KBM-7 (cell line): ENCODE measurements at regions not wholly inside any gene's neighbourhood (a gene's known extent, or its start where the extent isn't known, plus 50 kb on each side); places are given as distances from the start of the nearest gene placed in this dataset.
"Not testable (repeated sequence)": the region's sequence is repeated elsewhere in the genome, so short reads cannot be mapped to it uniquely, and the experiment has no call there.

Source experiments
- DNase-seq: peaks from one replicate; pipeline ENCODE4 v3.0.0-alpha.2; 2015
- in situ Hi-C: fragments of 300-500 bp; cut with MboI; formaldehyde crosslinking; loops from 2 replicates; pipeline ENCODE4 v1.14.3; 2020; ENCODE audit warnings: low sequenced_read_pairs, low pct_unique_long_range_greater_than_20kb, mixed read lengths

DNA sequence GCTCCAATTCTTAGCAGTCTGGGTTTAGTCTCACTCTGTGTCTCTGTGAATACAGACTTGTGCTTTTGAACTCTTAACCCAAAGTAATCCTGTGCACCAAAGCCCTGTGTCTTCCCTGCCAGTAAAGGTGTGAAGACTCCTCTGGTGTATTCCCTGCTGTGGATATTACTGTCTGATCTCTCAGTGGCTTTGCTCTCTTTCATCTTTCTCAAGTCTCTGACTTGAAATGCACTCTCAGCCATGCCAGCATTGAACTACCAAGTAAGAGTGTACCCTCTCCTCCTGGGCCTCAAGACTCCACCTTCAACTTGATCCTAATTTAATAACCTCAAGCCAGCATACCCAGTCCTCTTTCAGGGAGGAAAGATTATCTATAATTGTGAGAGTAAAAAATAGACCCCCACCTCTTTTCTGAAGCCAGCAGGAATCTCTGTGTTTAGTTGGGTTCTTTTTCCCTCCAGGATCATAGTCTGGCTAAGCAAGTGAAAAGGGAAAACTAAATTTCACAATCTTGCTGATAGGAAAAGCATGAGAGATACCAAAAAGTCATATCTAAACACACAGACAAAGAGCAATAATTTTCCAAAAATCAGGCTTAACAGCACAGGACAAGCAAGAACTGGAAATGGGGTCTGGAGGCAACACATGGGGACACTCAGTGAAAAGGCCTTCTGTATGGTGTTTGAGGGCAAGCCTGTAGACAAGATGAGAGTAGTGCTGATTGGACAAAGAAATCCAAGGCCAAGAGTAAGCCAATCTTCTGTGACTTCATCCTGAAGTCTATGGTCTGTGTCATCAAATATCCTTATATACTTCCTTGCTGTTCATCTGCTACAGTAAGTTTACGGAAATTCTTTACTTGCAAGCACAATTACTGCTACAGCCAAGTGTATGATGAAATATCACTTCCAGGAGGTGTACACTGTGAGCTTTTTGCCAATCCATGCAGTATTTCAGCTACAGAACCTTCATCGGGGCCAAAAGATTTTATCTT is 296.1 kb upstream of the TGFBR2 start:
- DNase-seq = no peak
- in situ Hi-C loops = no loop called here

GRCh38 chr3:30311781-30312180 is 294.6 kb upstream of the TGFBR2 start:
- DNase-seq = no peak
- in situ Hi-C loops = no loop called here

- DNase-seq = no peak
- in situ Hi-C loops = no loop called here
Observed at GRCh38 chr3:30313840-30314239, 292.6 kb upstream of the TGFBR2 start.

- DNase-seq = no peak
- in situ Hi-C loops = no loop called here
Observed at GRCh38 chr3:30314757-30315325, 291.6 kb upstream of the TGFBR2 start.

- no peak for DNase-seq
- in situ Hi-C loops = no loop called here
Observed at GRCh38 chr3:30315447-30315846, 291.0 kb upstream of the TGFBR2 start.

DNA sequence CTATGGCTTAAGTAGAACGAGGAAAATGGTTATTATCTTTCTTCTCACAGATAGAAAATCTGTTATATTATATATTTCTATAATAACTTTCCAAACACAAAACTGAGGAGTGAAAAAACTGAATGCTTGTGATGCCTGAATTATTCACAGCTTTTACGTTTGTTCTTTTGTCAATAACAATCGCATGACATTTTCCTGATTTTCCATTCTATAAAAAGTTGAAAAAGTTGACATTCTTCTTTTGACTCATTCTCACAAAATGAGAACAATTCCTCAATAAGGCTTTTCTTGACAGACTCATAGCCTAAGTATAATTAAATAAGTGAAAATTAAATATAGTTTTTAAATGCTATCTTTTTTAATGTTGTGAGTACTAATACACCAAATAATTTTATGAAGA is 288.8 kb upstream of the TGFBR2 start:
- in situ Hi-C loops = no loop called here
- DNase-seq = no peak

DNA sequence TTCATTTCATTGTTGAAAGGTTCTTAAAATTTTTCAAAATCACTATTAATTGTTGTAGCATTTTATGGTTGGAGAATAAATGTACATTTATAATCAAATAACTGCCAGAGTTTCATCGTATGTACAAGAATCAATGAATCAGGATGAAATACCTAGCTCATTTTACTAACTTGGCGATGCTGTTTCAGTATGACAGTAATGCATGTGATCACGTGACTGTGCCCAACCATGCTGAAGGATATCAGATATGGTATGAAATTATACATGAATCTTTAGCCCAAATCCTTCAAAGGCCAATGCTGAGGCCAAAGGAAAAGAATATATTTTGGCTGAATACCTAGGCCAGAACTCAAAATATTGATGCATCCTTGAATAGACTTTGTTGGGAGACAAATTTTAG is 288.3 kb upstream of the TGFBR2 start:
- in situ Hi-C loops = no loop called here
- no peak for DNase-seq

- peak; percentile 58 for DNase-seq
- in situ Hi-C loops = no loop called here
Observed at GRCh38 chr3:30319713-30320112, 286.7 kb upstream of the TGFBR2 start.

GRCh38 chr3:30320392-30320791 is 286.0 kb upstream of the TGFBR2 start:
- in situ Hi-C loops = no loop called here
- no peak for DNase-seq

GRCh38 chr3:30321065-30321464 is 285.3 kb upstream of the TGFBR2 start:
- no peak for DNase-seq
- in situ Hi-C loops = no loop called here

GRCh38 chr3:30323649-30324048 is 282.8 kb upstream of the TGFBR2 start:
- DNase-seq, in situ Hi-C loops: not testable (repeated sequence)

- DNase-seq = no peak
- in situ Hi-C loops = no loop called here
Observed at GRCh38 chr3:30324587-30324986, 281.8 kb upstream of the TGFBR2 start.

DNA sequence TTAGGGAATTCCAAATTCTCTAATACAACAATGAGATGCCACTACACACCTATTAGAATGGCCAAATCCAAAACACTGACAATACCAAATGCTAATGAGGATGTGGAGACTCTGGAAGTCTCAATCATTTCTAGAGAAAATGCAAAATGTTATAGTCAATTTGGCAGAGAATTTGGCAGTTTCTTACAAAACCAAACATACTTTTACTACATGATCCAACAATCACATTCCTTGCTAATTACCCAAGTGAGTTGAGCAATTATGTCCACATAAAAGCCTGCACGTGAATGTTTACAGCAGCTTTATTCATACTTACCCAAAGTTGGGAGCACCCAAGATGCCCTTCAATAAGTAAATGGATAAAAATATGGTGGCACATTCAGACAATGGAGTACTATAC is 278.4 kb upstream of the TGFBR2 start:
- in situ Hi-C loops, DNase-seq: not testable (repeated sequence)

DNA sequence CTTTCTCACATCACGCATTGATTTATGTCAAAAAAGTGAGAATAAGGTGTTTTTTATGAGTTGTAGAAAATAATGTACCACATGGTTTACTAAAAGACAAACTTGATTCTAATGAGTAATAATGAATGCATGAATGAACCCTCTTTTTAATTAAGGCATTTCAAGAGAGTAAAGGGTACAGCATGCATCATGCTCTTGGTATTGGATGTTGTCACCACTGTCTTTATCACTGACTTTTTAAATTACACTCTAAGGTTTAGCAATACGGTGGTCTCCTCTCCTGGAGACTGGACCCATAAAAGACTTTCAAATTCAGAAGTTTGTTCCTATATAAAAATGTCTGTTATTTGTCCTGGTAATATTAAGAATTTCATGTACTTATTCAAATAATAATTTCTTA is 277.5 kb upstream of the TGFBR2 start:
- in situ Hi-C loops = not testable (repeated sequence)

DNA sequence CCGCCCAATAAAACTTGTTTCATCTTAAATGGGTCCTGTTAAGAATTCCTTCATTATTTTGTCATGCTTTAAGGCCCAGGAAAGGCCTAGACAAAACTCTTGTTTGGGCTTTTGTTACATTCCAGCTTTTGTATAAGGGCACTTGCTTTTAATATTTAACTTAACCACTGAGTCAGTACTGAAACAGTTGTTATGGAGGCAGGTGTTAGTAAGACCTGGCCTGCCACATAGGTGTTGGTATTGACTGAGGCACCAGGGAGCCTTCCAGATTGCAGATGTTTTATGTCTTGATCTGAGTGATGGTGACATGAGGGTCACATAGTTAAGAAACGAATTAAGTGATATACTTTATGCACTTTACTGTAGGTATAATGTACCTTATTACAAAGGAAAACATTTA is 274.9 kb upstream of the TGFBR2 start:
- in situ Hi-C loops = no loop called here
- no peak for DNase-seq

More for the DNA sequence above, 277.5 kb upstream of the TGFBR2 start:
- DNase-seq = not testable (repeated sequence)

GRCh38 chr3:30332196-30333021 is 274.0 kb upstream of the TGFBR2 start:
- in situ Hi-C loops = no loop called here

DNA sequence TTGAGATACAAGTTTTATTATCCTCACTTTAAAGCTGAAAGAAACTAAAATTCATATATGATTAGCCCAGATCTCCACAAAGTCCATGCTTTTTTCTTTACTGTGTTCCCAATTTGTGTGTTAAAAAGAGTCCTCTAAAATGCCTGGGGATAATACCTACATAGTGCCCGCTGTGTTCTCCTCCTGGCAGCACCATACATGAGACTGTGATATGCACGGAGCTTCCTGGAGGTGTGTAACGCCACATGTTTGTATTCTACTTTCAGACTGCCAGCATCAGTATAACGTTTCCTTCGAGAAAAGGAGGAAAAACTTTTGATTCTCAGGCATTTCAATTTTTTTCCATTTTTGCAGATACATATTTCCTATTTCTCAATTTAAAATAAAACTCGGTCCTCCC is 273.3 kb upstream of the TGFBR2 start:
- DNase-seq = no peak
- in situ Hi-C loops = no loop called here

More at GRCh38 chr3:30332196-30333021, 274.0 kb upstream of the TGFBR2 start:
- no peak for DNase-seq

DNA sequence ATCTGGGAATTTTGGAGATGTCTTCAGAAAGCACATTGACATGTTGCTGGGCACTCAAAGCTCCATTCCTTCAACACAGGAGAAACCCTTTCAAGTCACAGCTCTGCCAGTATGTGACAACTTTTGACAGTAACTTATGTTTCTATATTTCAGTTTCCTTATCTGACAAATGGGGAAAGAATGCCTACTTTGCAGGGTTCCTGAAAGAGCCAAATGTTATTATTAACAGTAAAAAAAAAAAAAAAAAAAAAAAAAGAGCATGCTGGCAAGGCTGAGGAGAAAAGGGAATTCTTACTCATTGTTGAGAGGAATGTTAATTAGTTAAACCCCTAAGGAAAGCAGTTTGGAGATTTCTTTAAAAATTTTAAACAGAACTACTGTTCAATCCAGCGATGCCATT is 272.5 kb upstream of the TGFBR2 start:
- no peak for DNase-seq
- in situ Hi-C loops = no loop called here

GRCh38 chr3:30340500-30340899 is 265.9 kb upstream of the TGFBR2 start:
- in situ Hi-C loops = no loop called here
- no peak for DNase-seq

- in situ Hi-C loops = no loop called here
- no peak for DNase-seq
Observed at GRCh38 chr3:30341079-30341478, 265.3 kb upstream of the TGFBR2 start.
